Panc1 (cell line): ENCODE measurements at regions not wholly inside any gene's neighbourhood (a gene's known extent, or its start where the extent isn't known, plus 50 kb on each side); places are given as distances from the start of the nearest gene placed in this dataset.

Experiments
- ATAC-seq: fragments of 200-7000 bp; cut with Tn5 transposase; 2 replicates; pipeline ENCODE4 v1.9.1; 2020; ENCODE audit warnings: mild to moderate bottlenecking, moderate library complexity
- BruUV-seq: library from RNA; stranded (reverse); fragments of 400-500 nt; replicated peaks from 2 replicates; lab custom pipeline; 2021; lab: Mats Ljungman, UMichigan
- CTCF ChIA-PET: fragments of 300-600 bp; sonication (Branson Sonifier 250); formaldehyde crosslinking; loops from one replicate; lab custom pipeline; 2022; ENCODE audit warnings: antibody characterized with exemption; lab: Charles Lee
- POLR2A ChIA-PET: fragments of 300-600 bp; sonication (Branson Sonifier 250); formaldehyde crosslinking; loops from one replicate; lab custom pipeline; 2022; ENCODE audit warnings: antibody characterized with exemption; lab: Charles Lee
- DNase-seq: peaks from one replicate; pipeline ENCODE4 v3.0.0-alpha.2; 2010; ENCODE audit warnings: low read depth, low spot score
- H3K27ac ChIP-seq: 2 replicates; pipeline ENCODE4 v1.5.1; 2011; ENCODE audit warnings: mild to moderate bottlenecking, low read length, inconsistent platforms
- H3K27me3 ChIP-seq: fragments of 200-500 bp; sonication (Bioruptor generic); 2 replicates; pipeline ENCODE4 v1.6.0; 2014; ENCODE audit warnings: low read length, inconsistent platforms; ENCODE audit not compliant: control insufficient read depth, insufficient read depth
- H3K36me3 ChIP-seq: fragments of 200-500 bp; sonication (Bioruptor generic); 2 replicates; pipeline ENCODE4 v1.5.1; 2014; ENCODE audit warnings: inconsistent platforms, mild to moderate bottlenecking, low read length, moderate library complexity; ENCODE audit not compliant: control insufficient read depth, insufficient read depth
- H3K4me1 ChIP-seq: 2 replicates; pipeline ENCODE4 v1.5.1; 2011; ENCODE audit warnings: inconsistent platforms, mild to moderate bottlenecking, low read length, moderate library complexity; ENCODE audit not compliant: control insufficient read depth, insufficient read depth
- H3K4me3 ChIP-seq, 2 experiments: 2 replicates each; pipeline ENCODE4 v1.5.1; 2011 to 2012; ENCODE audit warnings: low read depth in 2 of 2, low read length in 2 of 2, mild to moderate bottlenecking in 2 of 2, inconsistent platforms in 1 of 2, moderate library complexity in 1 of 2
- H3K9me3 ChIP-seq: fragments of 200-500 bp; sonication (Bioruptor generic); 2 replicates; pipeline ENCODE4 v1.5.1; 2014; ENCODE audit warnings: low read depth, mild to moderate bottlenecking, inconsistent platforms, low read length, moderate library complexity; ENCODE audit not compliant: control insufficient read depth, insufficient read depth
- POLR2AphosphoS5 ChIP-seq: IDR thresholded peaks from 2 replicates; pipeline ENCODE4 v1.6.1; 2012; ENCODE audit warnings: mild to moderate bottlenecking, low read depth, low read length, moderate library complexity
- REST ChIP-seq, 2 experiments: IDR thresholded peaks; 2 replicates each; pipeline ENCODE4 v1.6.1; 2011 to 2012; ENCODE audit warnings: low read depth in 2 of 2, control low read depth in 1 of 2, low read length in 1 of 2, mild to moderate bottlenecking in 1 of 2, moderate library complexity in 1 of 2; ENCODE audit not compliant: insufficient read depth in 1 of 2
- SIN3A ChIP-seq: IDR thresholded peaks from 2 replicates; pipeline ENCODE4 v1.6.1; 2012; ENCODE audit warnings: low read depth, mild to moderate bottlenecking, low read length, moderate library complexity, borderline replicate concordance; ENCODE audit not compliant: insufficient read depth
- TCF7L2 ChIP-seq: IDR thresholded peaks from 2 replicates; pipeline ENCODE4 v1.6.1; 2011; ENCODE audit warnings: mild to moderate bottlenecking, low read depth, low read length, inconsistent platforms
- in situ Hi-C: cut with HindIII; loops from 2 replicates; pipeline ENCODE4 v1.10.0; 2016; ENCODE audit warnings: low sequenced_read_pairs, low pct_unique_long_range_greater_than_20kb
- intact Hi-C: fragments of 100-400 bp; cut with micrococcal nuclease; formaldehyde crosslinking; loops from one replicate; pipeline ENCODE4 v1.10.0; 2022; ENCODE audit not compliant: unreplicated experiment
- TF ChIP-seq, protein P1 (sequence below): fragments of 450-650 bp; IDR thresholded peaks from 2 replicates; pipeline ENCODE4 v1.5.1; 2017; ENCODE audit warnings: mild to moderate bottlenecking

DNA sequence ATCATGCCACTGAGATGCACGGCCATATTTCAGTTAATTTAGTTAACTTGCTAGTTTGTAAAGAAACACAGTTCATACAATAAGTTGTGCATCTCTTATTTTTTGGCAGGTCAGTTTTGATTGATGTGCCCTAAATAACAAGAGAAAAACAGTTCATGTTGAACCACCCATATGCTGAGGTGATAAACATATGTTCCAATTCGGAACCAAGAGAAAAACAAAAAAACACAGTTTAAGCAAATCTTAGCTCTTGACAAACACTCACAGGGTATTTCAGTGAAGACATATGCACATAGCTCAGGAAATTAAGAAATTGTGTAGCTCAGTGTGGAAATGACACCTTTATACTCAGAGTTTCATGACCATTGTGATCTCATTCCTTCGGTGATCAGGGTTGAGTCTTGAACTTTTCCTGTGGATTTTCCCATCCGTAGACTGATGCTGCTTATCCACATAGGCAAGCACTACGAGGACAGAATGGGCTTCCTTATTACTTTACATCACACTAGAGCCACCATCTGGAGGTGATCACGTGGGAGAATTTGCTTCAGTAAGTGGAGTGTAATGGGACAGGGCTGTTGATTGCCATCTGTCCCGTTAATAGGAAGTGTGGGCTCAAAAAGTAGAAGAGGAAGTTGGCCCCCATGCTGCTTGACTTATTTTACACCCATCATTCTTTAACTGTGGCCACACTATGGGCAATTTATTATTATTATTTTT is 773.0 kb downstream of the MTRR start:
- DNase-seq, result no peak
- TF ChIP-seq TCF7L2 (no peak), POLR2AphosphoS5 (no peak), REST (IDR thresholded peaks at IDR 0.05; ENCODE audit: insufficient read depth in 1 of 2, low read depth in 2 of 2, low read length in 1 of 2) (no peak), SIN3A (no peak)
- TF ChIP-seq, protein P1, sequence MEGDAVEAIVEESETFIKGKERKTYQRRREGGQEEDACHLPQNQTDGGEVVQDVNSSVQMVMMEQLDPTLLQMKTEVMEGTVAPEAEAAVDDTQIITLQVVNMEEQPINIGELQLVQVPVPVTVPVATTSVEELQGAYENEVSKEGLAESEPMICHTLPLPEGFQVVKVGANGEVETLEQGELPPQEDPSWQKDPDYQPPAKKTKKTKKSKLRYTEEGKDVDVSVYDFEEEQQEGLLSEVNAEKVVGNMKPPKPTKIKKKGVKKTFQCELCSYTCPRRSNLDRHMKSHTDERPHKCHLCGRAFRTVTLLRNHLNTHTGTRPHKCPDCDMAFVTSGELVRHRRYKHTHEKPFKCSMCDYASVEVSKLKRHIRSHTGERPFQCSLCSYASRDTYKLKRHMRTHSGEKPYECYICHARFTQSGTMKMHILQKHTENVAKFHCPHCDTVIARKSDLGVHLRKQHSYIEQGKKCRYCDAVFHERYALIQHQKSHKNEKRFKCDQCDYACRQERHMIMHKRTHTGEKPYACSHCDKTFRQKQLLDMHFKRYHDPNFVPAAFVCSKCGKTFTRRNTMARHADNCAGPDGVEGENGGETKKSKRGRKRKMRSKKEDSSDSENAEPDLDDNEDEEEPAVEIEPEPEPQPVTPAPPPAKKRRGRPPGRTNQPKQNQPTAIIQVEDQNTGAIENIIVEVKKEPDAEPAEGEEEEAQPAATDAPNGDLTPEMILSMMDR, result no peak
- H3K4me3 ChIP-seq, result no peak overlapping the region
- no TSS peak for BruUV-seq
- H3K4me1 ChIP-seq, result no peaks in the 10 kb centered on the region
- no peaks in the 10 kb centered on the region for H3K27me3 ChIP-seq
- no peak for ATAC-seq
- no peaks in the 10 kb centered on the region for H3K36me3 ChIP-seq
- H3K9me3 ChIP-seq, result no peaks in the 10 kb centered on the region
- intact Hi-C loops (no loop called here), in situ Hi-C loops (no loop called here)
- POLR2A ChIA-PET, result no interaction called here
- no peak overlapping the region for H3K27ac ChIP-seq
- CTCF ChIA-PET, result no interaction called here

- in situ Hi-C loops (no loop called here), intact Hi-C loops (no loop called here)
- no peaks in the 10 kb centered on the region for H3K4me1 ChIP-seq
- no peak overlapping the region for H3K27ac ChIP-seq
- ChIA-PET CTCF (no interaction called here), POLR2A (no interaction called here)
- no peak overlapping the region for H3K4me3 ChIP-seq
- DNase-seq (no peak), ATAC-seq (no peak)
- no TSS peak for BruUV-seq
- H3K27me3 ChIP-seq, result no peaks in the 10 kb centered on the region
- H3K9me3 ChIP-seq, result no peaks in the 10 kb centered on the region
- H3K36me3 ChIP-seq, result no peaks in the 10 kb centered on the region
- no peak for TF ChIP-seq POLR2AphosphoS5
- TF ChIP-seq TCF7L2, result no peak
- TF ChIP-seq, protein P1, result no peak
- no peak for TF ChIP-seq REST (IDR thresholded peaks at IDR 0.05; ENCODE audit: insufficient read depth in 1 of 2, low read depth in 2 of 2, low read length in 1 of 2)
Observed at GRCh38 chr5:8644377-8644776, 775.4 kb downstream of the MTRR start.
